ENCODE measurements at regions not wholly inside any gene's neighbourhood (a gene's known extent, or its start where the extent isn't known, plus 50 kb on each side); places are given as distances from the start of the nearest gene placed in this dataset.
"Not testable (repeated sequence)": the region's sequence is repeated elsewhere in the genome, so short reads cannot be mapped to it uniquely, and the experiment has no call there.

DNA sequence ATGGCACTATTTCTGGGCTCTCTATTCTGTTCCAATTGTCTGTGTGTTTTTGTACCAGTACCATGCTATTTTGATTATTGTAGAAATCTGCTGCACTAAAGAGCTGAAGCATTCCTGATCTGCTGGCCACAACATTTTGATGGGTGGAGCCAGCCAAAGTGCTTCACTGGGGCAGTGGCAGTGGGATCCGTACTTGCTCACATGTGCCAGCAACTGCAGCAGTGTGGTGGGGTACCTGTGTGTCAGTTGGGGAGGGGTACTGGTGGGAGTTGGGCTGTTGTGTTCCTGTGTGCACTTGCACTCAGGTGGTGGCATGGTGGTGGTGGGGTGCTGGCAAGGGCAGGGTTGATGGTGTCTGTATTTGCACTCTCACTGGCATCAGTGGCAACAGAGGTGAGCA is 204.6 kb upstream of the ALG10 start:
- 86% methylated on average over 1 of the region's 1 CpG; no CpG with 5 or more reads in 1 of the 2 experiments for WGBS, 2 experiments (ENCODE audit: insufficient coverage in 2 of 2)
- Histone ChIP-seq H3K27ac (ENCODE audit: low read depth, low read length, severe bottlenecking) (no peak overlapping the region), H3K9me3 (ENCODE audit: control insufficient read depth, low read length) (no peaks in the 10 kb centered on the region), H3K4me1 (ENCODE audit: control insufficient read depth, insufficient read depth, low read length, poor library complexity, severe bottlenecking) (no peaks in the 10 kb centered on the region), H3K36me3 (ENCODE audit: control insufficient read depth, insufficient read depth, low read length) (no peaks in the 10 kb centered on the region), H3K4me3 (ENCODE audit: extremely low read depth, insufficient read depth, low read length, poor library complexity, severe bottlenecking) (no peak overlapping the region)

DNA sequence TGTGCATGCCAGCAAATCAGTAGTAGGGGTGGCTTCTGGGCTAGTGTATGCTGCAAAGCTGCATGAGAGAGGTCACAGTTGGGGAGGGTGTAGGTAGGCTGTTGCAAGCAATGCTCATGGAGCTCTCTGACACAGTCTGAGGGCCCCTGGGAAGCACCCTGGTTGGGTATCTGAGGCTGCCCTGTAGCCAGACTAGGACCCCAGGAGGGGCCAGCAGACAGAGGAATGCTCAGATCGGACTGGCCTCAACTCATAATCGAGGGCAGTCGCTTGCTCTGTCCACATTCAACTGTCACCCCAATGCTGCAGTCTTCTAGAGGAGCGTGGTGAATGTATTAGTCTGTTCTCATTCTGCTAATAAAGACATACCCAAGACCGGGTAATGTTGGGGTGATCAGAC is 204.0 kb upstream of the ALG10 start:
- Histone ChIP-seq H3K4me3 (ENCODE audit: extremely low read depth, insufficient read depth, low read length, poor library complexity, severe bottlenecking) (no peak overlapping the region), H3K4me1 (ENCODE audit: control insufficient read depth, insufficient read depth, low read length, poor library complexity, severe bottlenecking) (no peaks in the 10 kb centered on the region), H3K36me3 (ENCODE audit: control insufficient read depth, insufficient read depth, low read length) (no peaks in the 10 kb centered on the region), H3K9me3 (ENCODE audit: control insufficient read depth, low read length) (no peaks in the 10 kb centered on the region), H3K27ac (ENCODE audit: low read depth, low read length, severe bottlenecking) (no peak overlapping the region)
- 73 to 75% methylated on average over 3 to 4 of the region's 5 CpGs for WGBS, 2 experiments (ENCODE audit: insufficient coverage in 2 of 2)

DNA sequence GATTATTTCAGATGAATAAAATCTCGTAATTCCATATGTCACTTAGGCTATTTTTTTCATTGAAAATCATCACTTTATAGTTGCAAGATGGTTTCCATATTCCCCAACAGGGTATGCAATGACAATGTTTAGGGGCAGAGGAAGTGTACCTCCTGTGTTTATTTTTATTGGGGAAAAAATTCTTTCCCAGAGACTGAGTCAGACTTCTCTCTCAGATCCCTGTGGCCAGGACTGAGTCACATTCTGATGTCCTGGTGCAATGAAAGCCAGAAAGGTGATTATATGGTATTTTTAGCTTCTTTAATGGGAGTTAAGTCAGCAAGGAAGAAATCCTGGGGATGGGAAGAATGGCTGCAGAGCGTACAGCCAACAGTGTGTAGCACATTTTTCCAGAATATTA is 196.9 kb upstream of the ALG10 start:
- peak overlapping the region; percentile 25 for H3K27ac ChIP-seq (ENCODE audit: low read depth, low read length, severe bottlenecking)
- peaks cover 14% of the 10 kb centered on the region for H3K4me1 ChIP-seq (ENCODE audit: control insufficient read depth, insufficient read depth, low read length, poor library complexity, severe bottlenecking)
- H3K4me3 ChIP-seq (ENCODE audit: extremely low read depth, insufficient read depth, low read length, poor library complexity, severe bottlenecking): no peak overlapping the region
- WGBS, 2 experiments (ENCODE audit: insufficient coverage in 2 of 2): 100% methylated on average over 1 of the region's 2 CpGs; no CpG with 5 or more reads in 1 of the 2 experiments
- H3K36me3 ChIP-seq (ENCODE audit: control insufficient read depth, insufficient read depth, low read length): no peaks in the 10 kb centered on the region
- H3K9me3 ChIP-seq (ENCODE audit: control insufficient read depth, low read length): no peaks in the 10 kb centered on the region

DNA sequence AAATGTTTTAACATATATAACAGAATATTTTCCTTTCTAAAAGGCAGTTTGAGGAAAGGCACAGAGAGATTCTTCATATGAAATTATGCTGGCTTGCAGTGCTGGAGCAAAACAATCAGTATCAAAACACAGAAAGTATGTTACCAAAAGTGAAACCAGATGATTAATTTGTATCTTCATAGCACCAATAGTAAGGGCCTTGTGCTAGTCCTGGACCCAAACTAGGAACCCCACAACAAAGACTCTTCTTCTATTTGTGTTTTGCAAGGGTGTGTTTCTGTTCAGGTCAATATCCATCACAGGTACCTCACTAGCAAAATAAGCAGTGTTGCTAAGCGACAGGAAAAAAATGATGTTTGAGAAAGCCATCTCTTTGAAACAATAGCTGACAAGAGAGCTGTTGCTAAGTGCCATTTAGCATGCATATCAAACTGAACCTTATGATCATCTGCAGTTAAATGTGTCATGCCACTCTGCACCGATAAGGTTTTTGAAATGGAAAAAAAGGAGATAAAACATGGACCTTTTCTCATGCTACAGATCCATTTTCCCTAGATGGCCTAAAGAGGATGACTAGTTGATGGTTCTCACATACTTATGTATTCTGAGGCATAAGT is 196.2 kb upstream of the ALG10 start:
- Histone ChIP-seq H3K4me1 (ENCODE audit: control insufficient read depth, insufficient read depth, low read length, poor library complexity, severe bottlenecking) (peaks cover 14% of the 10 kb centered on the region), H3K9me3 (ENCODE audit: control insufficient read depth, low read length) (no peaks in the 10 kb centered on the region), H3K27ac (ENCODE audit: low read depth, low read length, severe bottlenecking) (no peak overlapping the region), H3K4me3 (ENCODE audit: extremely low read depth, insufficient read depth, low read length, poor library complexity, severe bottlenecking) (no peak overlapping the region), H3K36me3 (ENCODE audit: control insufficient read depth, insufficient read depth, low read length) (no peaks in the 10 kb centered on the region)
- 100% methylated on average over 1 of the region's 2 CpGs; no CpG with 5 or more reads in 1 of the 2 experiments for WGBS, 2 experiments (ENCODE audit: insufficient coverage in 2 of 2)

DNA sequence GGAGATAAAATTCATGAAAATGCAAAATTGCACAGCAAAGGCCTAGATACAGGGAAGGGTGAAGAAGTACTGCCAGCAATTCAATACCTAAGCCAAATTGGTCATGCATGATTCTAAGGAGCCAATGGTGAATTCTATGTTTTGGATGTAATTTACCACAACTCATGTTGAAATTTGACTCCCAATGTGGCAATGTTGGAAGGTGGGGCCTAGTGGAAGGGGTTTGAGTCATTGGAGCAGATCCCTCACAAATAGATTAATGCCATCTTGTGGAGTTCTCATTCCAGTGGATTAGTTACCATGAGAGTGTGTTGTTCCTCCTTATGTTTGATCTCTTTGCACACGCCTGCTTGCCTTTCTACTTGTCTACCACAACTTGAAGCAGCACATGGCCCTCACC is 194.0 kb upstream of the ALG10 start:
- no peak overlapping the region for H3K27ac ChIP-seq (ENCODE audit: low read depth, low read length, severe bottlenecking)
- H3K36me3 ChIP-seq (ENCODE audit: control insufficient read depth, insufficient read depth, low read length): no peaks in the 10 kb centered on the region
- 100% methylated on average over 1 of the region's 1 CpG; no CpG with 5 or more reads in 1 of the 2 experiments for WGBS, 2 experiments (ENCODE audit: insufficient coverage in 2 of 2)
- H3K4me1 ChIP-seq (ENCODE audit: control insufficient read depth, insufficient read depth, low read length, poor library complexity, severe bottlenecking): peaks cover 14% of the 10 kb centered on the region
- H3K4me3 ChIP-seq (ENCODE audit: extremely low read depth, insufficient read depth, low read length, poor library complexity, severe bottlenecking): no peak overlapping the region
- H3K9me3 ChIP-seq (ENCODE audit: control insufficient read depth, low read length): no peaks in the 10 kb centered on the region

DNA sequence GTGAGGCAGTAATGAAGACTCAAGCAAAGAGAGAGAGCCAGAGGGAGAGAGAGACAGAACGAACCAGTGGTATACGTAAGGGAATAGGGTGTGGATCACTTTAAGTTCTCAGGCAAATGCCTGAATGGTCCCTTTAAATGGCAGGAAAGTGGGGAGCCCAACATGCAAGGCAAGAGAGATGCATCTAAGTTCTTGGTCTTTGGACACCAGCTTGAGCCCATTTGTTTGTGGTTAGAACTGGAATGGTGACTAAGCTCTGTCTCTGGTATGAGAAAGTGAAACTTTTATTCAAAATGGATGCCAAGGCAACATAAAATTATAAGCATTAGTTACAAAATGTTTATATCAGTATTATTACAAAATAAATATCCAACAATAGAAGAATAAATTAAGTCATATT is 192.2 kb upstream of the ALG10 start:
- WGBS, 2 experiments (ENCODE audit: insufficient coverage in 2 of 2): 94 to 100% methylated on average over 2 of the region's 2 CpGs
- Histone ChIP-seq H3K27ac (ENCODE audit: low read depth, low read length, severe bottlenecking) (no peak overlapping the region), H3K4me1 (ENCODE audit: control insufficient read depth, insufficient read depth, low read length, poor library complexity, severe bottlenecking) (peaks cover 12% of the 10 kb centered on the region), H3K4me3 (ENCODE audit: extremely low read depth, insufficient read depth, low read length, poor library complexity, severe bottlenecking) (no peak overlapping the region), H3K9me3 (ENCODE audit: control insufficient read depth, low read length) (no peaks in the 10 kb centered on the region), H3K36me3 (ENCODE audit: control insufficient read depth, insufficient read depth, low read length) (no peaks in the 10 kb centered on the region)

DNA sequence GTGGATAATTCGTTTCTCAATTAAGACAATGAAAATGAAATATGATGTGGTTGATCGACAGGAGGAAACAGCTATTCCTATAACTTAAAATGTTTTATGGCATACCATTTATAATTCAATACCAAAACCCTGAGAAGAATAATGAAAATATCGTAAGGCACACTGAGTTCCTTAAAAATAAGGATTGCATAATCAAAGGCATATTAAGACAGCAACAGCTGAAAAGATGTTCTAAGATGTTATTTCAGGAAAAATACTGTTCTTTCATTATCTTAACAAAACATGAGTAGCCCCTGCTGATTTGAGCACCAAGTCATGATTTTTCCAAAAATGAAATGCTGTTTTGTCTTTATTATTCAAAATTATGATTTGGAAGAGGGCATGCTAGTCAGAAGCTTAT is 189.4 kb upstream of the ALG10 start:
- H3K27ac ChIP-seq (ENCODE audit: low read depth, low read length, severe bottlenecking): no peak overlapping the region
- no peak overlapping the region for H3K4me3 ChIP-seq (ENCODE audit: extremely low read depth, insufficient read depth, low read length, poor library complexity, severe bottlenecking)
- H3K36me3 ChIP-seq (ENCODE audit: control insufficient read depth, insufficient read depth, low read length): no peaks in the 10 kb centered on the region
- no CpG with 5 or more reads among the region's 3 CpGs for WGBS, 2 experiments (ENCODE audit: insufficient coverage in 2 of 2)
- H3K9me3 ChIP-seq (ENCODE audit: control insufficient read depth, low read length): no peaks in the 10 kb centered on the region
- H3K4me1 ChIP-seq (ENCODE audit: control insufficient read depth, insufficient read depth, low read length, poor library complexity, severe bottlenecking): peaks cover 4% of the 10 kb centered on the region

DNA sequence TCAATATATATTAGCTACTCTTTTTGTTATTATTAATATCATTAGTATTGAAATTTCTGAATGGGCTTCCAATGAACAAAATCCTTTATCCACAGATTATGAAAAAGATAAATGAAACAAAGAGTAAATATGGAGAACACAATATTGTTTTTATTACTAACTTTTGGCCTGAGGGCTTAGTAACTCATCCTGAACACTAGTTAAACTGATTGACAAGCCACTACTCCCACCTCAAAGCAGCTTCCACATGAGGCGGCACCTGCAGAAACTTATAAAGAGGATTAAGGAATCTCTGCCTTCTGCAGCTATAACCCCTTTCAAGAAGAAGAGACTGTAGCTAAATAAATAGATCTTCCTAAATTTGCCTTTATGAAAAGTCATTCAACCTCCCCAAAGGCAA is 187.6 kb upstream of the ALG10 start:
- Histone ChIP-seq H3K27ac (ENCODE audit: low read depth, low read length, severe bottlenecking) (no peak overlapping the region), H3K36me3 (ENCODE audit: control insufficient read depth, insufficient read depth, low read length) (no peaks in the 10 kb centered on the region), H3K9me3 (ENCODE audit: control insufficient read depth, low read length) (no peaks in the 10 kb centered on the region), H3K4me3 (ENCODE audit: extremely low read depth, insufficient read depth, low read length, poor library complexity, severe bottlenecking) (no peak overlapping the region), H3K4me1 (ENCODE audit: control insufficient read depth, insufficient read depth, low read length, poor library complexity, severe bottlenecking) (peaks cover 2% of the 10 kb centered on the region)
- 100% methylated on average over 1 of the region's 1 CpG; no CpG with 5 or more reads in 1 of the 2 experiments for WGBS, 2 experiments (ENCODE audit: insufficient coverage in 2 of 2)

DNA sequence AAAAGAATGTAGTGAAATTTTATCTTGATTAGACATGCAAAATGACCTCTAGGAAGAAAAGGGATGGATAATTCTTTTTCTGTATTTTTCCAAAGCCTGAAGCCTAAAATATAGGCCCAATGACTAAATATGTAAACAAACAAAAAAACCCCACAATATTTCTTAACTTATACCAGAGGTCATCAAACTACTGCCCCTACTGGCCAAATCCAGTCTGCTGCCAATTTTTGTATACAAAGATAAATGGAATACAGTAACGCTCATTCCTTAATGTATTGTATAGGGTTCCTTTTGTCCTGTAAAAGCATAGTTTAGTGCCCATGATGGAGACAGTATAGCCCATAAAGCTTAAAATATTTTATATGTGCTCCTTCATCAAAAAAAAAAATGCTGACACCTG is 145.7 kb upstream of the ALG10 start:
- H3K9me3 ChIP-seq (ENCODE audit: control insufficient read depth, low read length): peaks cover 5% of the 10 kb centered on the region
- no peak overlapping the region for H3K27ac ChIP-seq (ENCODE audit: low read depth, low read length, severe bottlenecking)
- no peaks in the 10 kb centered on the region for H3K36me3 ChIP-seq (ENCODE audit: control insufficient read depth, insufficient read depth, low read length)
- no peak overlapping the region for H3K4me3 ChIP-seq (ENCODE audit: extremely low read depth, insufficient read depth, low read length, poor library complexity, severe bottlenecking)
- no CpG with 5 or more reads among the region's 1 CpG for WGBS, 2 experiments (ENCODE audit: insufficient coverage in 2 of 2)
- H3K4me1 ChIP-seq (ENCODE audit: control insufficient read depth, insufficient read depth, low read length, poor library complexity, severe bottlenecking): no peaks in the 10 kb centered on the region

DNA sequence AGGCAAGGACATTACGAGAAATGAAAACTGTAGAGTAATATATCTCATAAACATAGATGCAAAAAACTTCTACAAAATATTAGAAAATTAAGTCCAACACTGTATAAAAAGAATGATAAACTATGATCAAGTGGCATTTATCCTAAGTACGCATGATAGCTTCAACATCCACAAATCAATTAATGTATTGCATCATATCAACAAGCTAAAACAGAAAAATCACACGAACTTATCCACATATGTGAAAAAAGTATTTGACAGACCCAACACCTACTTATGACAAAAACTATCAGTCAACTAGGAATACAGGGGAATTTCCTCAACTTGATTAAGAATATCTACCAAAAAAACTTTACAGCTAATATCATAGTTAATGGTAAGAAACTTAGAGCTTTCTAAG is 129.9 kb upstream of the ALG10 start:
- no peaks in the 10 kb centered on the region for H3K36me3 ChIP-seq (ENCODE audit: control insufficient read depth, insufficient read depth, low read length)
- no peaks in the 10 kb centered on the region for H3K9me3 ChIP-seq (ENCODE audit: control insufficient read depth, low read length)
- H3K27ac ChIP-seq (ENCODE audit: low read depth, low read length, severe bottlenecking): no peak overlapping the region
- WGBS, 2 experiments (ENCODE audit: insufficient coverage in 2 of 2): 80% methylated on average over 1 of the region's 3 CpGs; no CpG with 5 or more reads in 1 of the 2 experiments
- H3K4me3 ChIP-seq (ENCODE audit: extremely low read depth, insufficient read depth, low read length, poor library complexity, severe bottlenecking): no peak overlapping the region
- H3K4me1 ChIP-seq (ENCODE audit: control insufficient read depth, insufficient read depth, low read length, poor library complexity, severe bottlenecking): no peaks in the 10 kb centered on the region

DNA sequence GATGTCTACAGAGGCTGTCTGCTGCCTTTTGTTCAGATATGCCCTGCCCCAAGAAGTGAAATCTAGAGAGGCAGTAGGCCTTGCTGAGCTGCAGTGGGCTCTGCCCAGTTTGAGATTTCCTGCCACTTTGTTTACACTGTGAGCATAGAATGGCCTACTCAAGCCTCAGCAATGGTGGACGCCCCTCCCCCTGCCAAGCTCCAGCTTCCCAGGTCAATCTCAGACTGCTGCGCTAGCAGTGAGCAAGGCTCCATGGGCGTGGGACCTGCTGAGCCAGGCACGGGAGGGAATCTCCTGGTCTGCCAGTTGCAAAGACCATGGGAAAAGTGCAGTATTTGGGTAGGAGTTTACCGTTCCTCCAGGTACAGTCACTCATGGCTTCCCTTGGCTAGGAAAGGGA is 101.8 kb upstream of the ALG10 start:
- H3K36me3 ChIP-seq (ENCODE audit: control insufficient read depth, insufficient read depth, low read length); H3K27ac ChIP-seq (ENCODE audit: low read depth, low read length, severe bottlenecking); H3K4me3 ChIP-seq (ENCODE audit: extremely low read depth, insufficient read depth, low read length, poor library complexity, severe bottlenecking); H3K4me1 ChIP-seq (ENCODE audit: control insufficient read depth, insufficient read depth, low read length, poor library complexity, severe bottlenecking); H3K9me3 ChIP-seq (ENCODE audit: control insufficient read depth, low read length): not testable (repeated sequence)
- 89 to 95% methylated on average over 4 to 5 of the region's 5 CpGs for WGBS, 2 experiments (ENCODE audit: insufficient coverage in 2 of 2)
